IPS DF 6.9 (cell line): ENCODE measurements at regions not wholly inside any gene's neighbourhood (a gene's known extent, or its start where the extent isn't known, plus 50 kb on each side); places are given as distances from the start of the nearest gene placed in this dataset.

ENCODE experiments used
- DNase-seq: peaks from one replicate; pipeline ENCODE4 v3.0.0-alpha.2; 2013; ENCODE audit warnings: low read depth, low spot score
- H3K27ac ChIP-seq: one replicate; pipeline ENCODE4 v1.5.1; 2013; ENCODE audit warnings: low read length, control low read depth
- H3K27me3 ChIP-seq: 2 replicates; pipeline ENCODE4 v1.6.1; 2013; ENCODE audit warnings: mild to moderate bottlenecking, low read length; ENCODE audit not compliant: control insufficient read depth, insufficient read depth
- H3K36me3 ChIP-seq: 2 replicates; pipeline ENCODE4 v1.6.1; 2013; ENCODE audit warnings: low read length; ENCODE audit not compliant: control insufficient read depth, insufficient read depth
- H3K4me1 ChIP-seq: 2 replicates; pipeline ENCODE4 v1.6.1; 2013; ENCODE audit warnings: low read length; ENCODE audit not compliant: control insufficient read depth, insufficient read depth
- H3K4me3 ChIP-seq: 2 replicates; pipeline ENCODE4 v1.5.1; 2013; ENCODE audit warnings: mild to moderate bottlenecking, low read length
- H3K9me3 ChIP-seq: 2 replicates; pipeline ENCODE4 v1.6.1; 2013; ENCODE audit warnings: low read length, inconsistent platforms; ENCODE audit not compliant: control insufficient read depth, insufficient read depth
- WGBS: extraction: QIAGEN DNeasy Blood & Tissue Kit; methylation state at CpG from one replicate; pipeline ENCODE4 v1.1.7; 2013; ENCODE audit warnings: mixed read lengths, missing lambda C conversion rate; ENCODE audit not compliant: insufficient read length, insufficient coverage; 5-methylcytosine and 5-hydroxymethylcytosine counted together

- H3K27ac ChIP-seq, result no peak overlapping the region
- peaks cover 1% of the 10 kb centered on the region; the same call in 1 of the 2 replicates for H3K4me1 ChIP-seq
- H3K36me3 ChIP-seq, result no peaks in the 10 kb centered on the region
- no peaks in the 10 kb centered on the region for H3K9me3 ChIP-seq
- no peaks in the 10 kb centered on the region for H3K27me3 ChIP-seq
- no peak overlapping the region for H3K4me3 ChIP-seq
- no CpG with 5 or more reads among the region's 13 CpGs for WGBS
- DNase-seq, result no peak
Measured at GRCh38 chr15:95845862-95846515, 484.5 kb upstream of the NR2F2 start.

DNA sequence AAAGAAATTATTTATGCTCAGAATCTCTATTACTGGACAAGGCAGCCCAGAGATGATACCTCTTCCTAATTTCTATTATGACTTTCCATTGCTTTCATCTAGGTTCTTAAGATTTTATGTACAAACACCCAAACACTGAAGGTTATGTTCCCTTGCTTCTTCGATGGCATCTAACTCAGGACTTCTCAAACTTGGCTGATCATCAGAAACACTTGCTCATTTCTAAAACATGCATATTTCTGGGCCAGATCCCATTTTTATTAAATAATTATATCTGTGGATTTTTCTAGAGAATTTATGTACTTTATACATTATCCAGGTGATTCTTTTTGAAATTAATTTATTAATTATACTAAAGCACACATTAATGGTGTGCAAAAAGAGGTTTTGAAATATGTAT is 482.4 kb upstream of the NR2F2 start:
- Histone ChIP-seq H3K27me3 (no peaks in the 10 kb centered on the region), H3K4me1 (peaks cover 1% of the 10 kb centered on the region; the same call in 1 of the 2 replicates), H3K9me3 (no peaks in the 10 kb centered on the region), H3K4me3 (no peak overlapping the region), H3K27ac (no peak overlapping the region), H3K36me3 (no peaks in the 10 kb centered on the region)
- DNase-seq, result no peak
- WGBS, result no CpG with 5 or more reads among the region's 1 CpG

DNA sequence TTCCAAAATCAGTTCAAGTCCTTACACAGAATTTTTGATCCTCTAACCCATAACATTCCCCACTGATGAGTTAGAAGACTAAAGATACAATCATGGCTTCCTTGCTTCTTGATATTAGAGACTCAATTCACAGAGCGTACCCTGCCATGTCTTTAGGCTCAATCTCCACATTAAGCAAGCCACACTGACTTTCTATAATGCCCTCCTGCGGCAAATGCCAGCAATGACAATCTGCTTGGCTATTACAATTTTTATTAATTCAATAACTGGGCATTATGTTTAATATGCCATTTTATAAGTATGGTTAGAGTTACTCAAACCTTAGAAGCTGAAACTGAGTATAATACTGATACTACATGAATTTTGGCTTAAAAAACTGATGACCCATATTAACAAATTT is 479.7 kb upstream of the NR2F2 start:
- H3K36me3 ChIP-seq, result no peaks in the 10 kb centered on the region
- H3K9me3 ChIP-seq, result no peaks in the 10 kb centered on the region
- no peak for DNase-seq
- no peak overlapping the region for H3K27ac ChIP-seq
- no peaks in the 10 kb centered on the region for H3K27me3 ChIP-seq
- peaks cover 1% of the 10 kb centered on the region; the same call in 1 of the 2 replicates for H3K4me1 ChIP-seq
- no peak overlapping the region for H3K4me3 ChIP-seq
- no CpG with 5 or more reads among the region's 2 CpGs for WGBS

DNA sequence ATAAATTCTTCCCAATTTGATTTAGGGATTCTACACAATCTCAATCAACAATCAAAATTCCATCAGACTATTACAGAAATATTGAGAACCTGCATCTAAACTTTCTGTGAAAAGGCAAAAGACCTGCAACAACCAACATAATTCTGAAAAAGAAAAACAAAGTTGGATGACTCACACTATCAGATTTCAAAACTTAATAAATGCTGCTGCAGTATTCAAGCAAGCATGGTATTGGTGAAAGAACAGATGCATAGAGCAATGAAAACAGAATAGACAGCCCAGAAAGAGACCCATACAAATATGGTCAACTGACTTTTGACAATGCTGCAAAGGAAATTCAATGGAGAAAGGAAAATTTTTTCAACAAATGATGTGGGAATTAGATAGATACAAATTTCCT is 477.1 kb upstream of the NR2F2 start:
- Histone ChIP-seq H3K27me3 (no peaks in the 10 kb centered on the region), H3K4me1 (no peaks in the 10 kb centered on the region), H3K4me3 (no peak overlapping the region), H3K27ac (no peak overlapping the region), H3K9me3 (no peaks in the 10 kb centered on the region), H3K36me3 (no peaks in the 10 kb centered on the region)
- DNase-seq, result no peak

DNA sequence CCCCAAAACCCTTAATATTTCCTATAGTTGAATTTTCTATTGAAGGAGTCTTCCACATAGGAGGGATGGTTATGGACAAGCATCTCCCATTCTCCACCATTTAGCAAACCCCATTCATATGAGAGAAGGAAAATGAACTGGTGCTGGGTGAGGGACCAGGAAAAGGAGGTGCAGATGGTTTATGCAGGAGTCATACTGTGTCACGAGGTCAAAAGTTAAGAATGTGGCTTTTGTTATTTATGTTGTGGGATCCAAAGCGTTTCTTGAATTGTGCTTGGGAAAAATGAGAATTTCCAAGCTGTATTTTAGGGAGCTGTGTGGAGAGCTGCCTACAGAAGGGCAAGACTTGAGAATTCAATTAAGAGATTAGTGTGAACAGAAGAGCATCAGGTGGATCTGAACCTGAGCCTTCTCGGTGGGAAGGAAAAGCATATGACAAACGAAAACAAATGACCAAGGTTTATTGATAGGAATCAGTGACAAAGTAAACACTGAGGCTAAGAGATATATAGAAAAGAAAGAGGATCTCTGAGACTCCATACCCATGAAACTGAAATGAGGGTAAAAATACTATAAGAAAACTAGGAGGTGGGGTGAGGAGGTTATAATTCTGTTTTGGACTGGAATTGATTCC is 473.3 kb upstream of the NR2F2 start:
- Histone ChIP-seq H3K4me1 (no peaks in the 10 kb centered on the region), H3K9me3 (no peaks in the 10 kb centered on the region), H3K36me3 (no peaks in the 10 kb centered on the region), H3K4me3 (no peak overlapping the region), H3K27me3 (no peaks in the 10 kb centered on the region), H3K27ac (no peak overlapping the region)
- WGBS, result no CpG with 5 or more reads among the region's 4 CpGs
- DNase-seq, result no peak

DNA sequence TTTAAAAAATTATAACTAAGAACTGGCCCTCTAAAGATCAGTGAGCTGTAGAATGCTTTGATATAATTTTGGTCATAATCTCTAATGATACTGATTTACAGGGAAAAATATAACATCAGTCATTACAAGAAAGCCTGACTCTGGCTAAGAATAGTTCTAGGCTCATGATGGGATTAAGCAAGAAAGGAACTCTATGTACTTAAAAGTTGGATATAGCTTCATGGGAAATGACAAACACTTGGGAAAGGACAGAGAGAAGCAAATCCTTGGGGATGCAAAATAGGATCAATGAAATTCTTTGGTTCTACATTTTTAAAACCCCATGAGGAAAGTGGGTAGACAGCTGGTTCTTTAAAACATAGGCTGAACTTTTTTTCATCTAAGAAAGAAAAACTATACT is 472.7 kb upstream of the NR2F2 start:
- H3K4me3 ChIP-seq, result no peak overlapping the region
- H3K27ac ChIP-seq, result no peak overlapping the region
- H3K27me3 ChIP-seq, result no peaks in the 10 kb centered on the region
- H3K36me3 ChIP-seq, result no peaks in the 10 kb centered on the region
- DNase-seq, result no peak
- H3K4me1 ChIP-seq, result no peaks in the 10 kb centered on the region
- H3K9me3 ChIP-seq, result no peaks in the 10 kb centered on the region

DNA sequence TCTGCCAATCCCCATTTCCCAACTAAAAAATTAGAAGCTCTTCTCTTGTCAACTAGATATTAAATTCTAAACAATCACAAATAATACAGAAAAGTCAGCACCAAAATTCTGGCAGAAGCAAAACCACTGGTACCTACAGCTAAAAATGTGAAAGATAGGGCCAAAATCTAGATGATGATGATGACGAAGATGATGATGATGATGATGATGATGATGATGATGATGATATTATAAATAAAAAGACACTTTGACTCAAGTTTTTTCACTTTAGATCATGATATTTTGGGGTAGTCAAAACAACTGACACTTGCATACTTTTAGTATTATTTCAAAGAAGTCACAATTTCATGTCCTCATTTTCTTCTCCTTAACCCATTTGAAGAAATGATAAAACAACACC is 470.1 kb upstream of the NR2F2 start:
- 100% methylated on average over 1 of the region's 1 CpG for WGBS
- no peaks in the 10 kb centered on the region for H3K27me3 ChIP-seq
- no peak overlapping the region for H3K27ac ChIP-seq
- H3K4me1 ChIP-seq, result no peaks in the 10 kb centered on the region
- no peak for DNase-seq
- no peaks in the 10 kb centered on the region for H3K9me3 ChIP-seq
- H3K36me3 ChIP-seq, result no peaks in the 10 kb centered on the region
- no peak overlapping the region for H3K4me3 ChIP-seq

- no peak overlapping the region for H3K27ac ChIP-seq
- no peaks in the 10 kb centered on the region for H3K36me3 ChIP-seq
- no peak for DNase-seq
- no peak overlapping the region for H3K4me3 ChIP-seq
- no CpG with 5 or more reads among the region's 3 CpGs for WGBS
- no peaks in the 10 kb centered on the region for H3K4me1 ChIP-seq
- no peaks in the 10 kb centered on the region for H3K27me3 ChIP-seq
- H3K9me3 ChIP-seq, result no peaks in the 10 kb centered on the region
Measured at GRCh38 chr15:95864467-95864886, 466.0 kb upstream of the NR2F2 start.

GRCh38 chr15:95865330-95865739 is 465.2 kb upstream of the NR2F2 start:
- WGBS, result no CpG with 5 or more reads among the region's 4 CpGs
- no peaks in the 10 kb centered on the region for H3K36me3 ChIP-seq
- H3K4me3 ChIP-seq, result no peak overlapping the region
- H3K27ac ChIP-seq, result no peak overlapping the region
- no peak for DNase-seq
- H3K9me3 ChIP-seq, result no peaks in the 10 kb centered on the region
- no peaks in the 10 kb centered on the region for H3K27me3 ChIP-seq
- no peaks in the 10 kb centered on the region for H3K4me1 ChIP-seq

GRCh38 chr15:95866711-95867440 is 463.6 kb upstream of the NR2F2 start:
- no CpG with 5 or more reads among the region's 8 CpGs for WGBS
- no peaks in the 10 kb centered on the region for H3K4me1 ChIP-seq
- H3K4me3 ChIP-seq, result no peak overlapping the region
- no peak overlapping the region for H3K27ac ChIP-seq
- no peaks in the 10 kb centered on the region for H3K9me3 ChIP-seq
- no peaks in the 10 kb centered on the region for H3K27me3 ChIP-seq
- no peak for DNase-seq
- H3K36me3 ChIP-seq, result no peaks in the 10 kb centered on the region
